Activated T-helper 2 cell treated with anti-CD3 and anti-CD28 coated beads, Interferon-gamma antibody, Interleukin-2, Interleukin-4, amounts not matched to agents 10 μg/mL and 5 μg/mL and 100 μg/mL, durations not matched to agents 14 hours and 24 hours and 36 hours (primary cell): ENCODE measurements at regions not wholly inside any gene's neighbourhood (a gene's known extent, or its start where the extent isn't known, plus 50 kb on each side); places are given as distances from the start of the nearest gene placed in this dataset.
A peak's percentile ranks its signal among the peaks of the same experiment; 100 is the strongest.

ENCODE experiments used
- DNase-seq: peaks from one replicate; pipeline ENCODE4 v3.0.0; 2021; ENCODE audit warnings: low spot score
- H3K27ac Mint-ChIP-seq: one replicate; pipeline ENCODE4 v1.8.0; 2021; ENCODE audit warnings: mixed read lengths
- H3K27me3 Mint-ChIP-seq: one replicate; pipeline ENCODE4 v1.8.0; 2021; ENCODE audit warnings: low read depth, mixed read lengths
- H3K36me3 Mint-ChIP-seq: one replicate; pipeline ENCODE4 v1.8.0; 2021; ENCODE audit warnings: low read depth, mixed read lengths
- H3K4me1 Mint-ChIP-seq: one replicate; pipeline ENCODE4 v1.8.0; 2021; ENCODE audit warnings: low read depth, mixed read lengths
- H3K4me3 Mint-ChIP-seq: one replicate; pipeline ENCODE4 v1.8.0; 2021; ENCODE audit warnings: low read depth, mild to moderate bottlenecking, moderate library complexity, mixed read lengths
- H3K9me3 Mint-ChIP-seq: one replicate; pipeline ENCODE4 v1.8.0; 2021; ENCODE audit warnings: mixed read lengths
- intact Hi-C: fragments of 100-400 bp; cut with micrococcal nuclease; formaldehyde crosslinking; loops from one replicate; pipeline ENCODE4 v1.15.1; 2023

DNA sequence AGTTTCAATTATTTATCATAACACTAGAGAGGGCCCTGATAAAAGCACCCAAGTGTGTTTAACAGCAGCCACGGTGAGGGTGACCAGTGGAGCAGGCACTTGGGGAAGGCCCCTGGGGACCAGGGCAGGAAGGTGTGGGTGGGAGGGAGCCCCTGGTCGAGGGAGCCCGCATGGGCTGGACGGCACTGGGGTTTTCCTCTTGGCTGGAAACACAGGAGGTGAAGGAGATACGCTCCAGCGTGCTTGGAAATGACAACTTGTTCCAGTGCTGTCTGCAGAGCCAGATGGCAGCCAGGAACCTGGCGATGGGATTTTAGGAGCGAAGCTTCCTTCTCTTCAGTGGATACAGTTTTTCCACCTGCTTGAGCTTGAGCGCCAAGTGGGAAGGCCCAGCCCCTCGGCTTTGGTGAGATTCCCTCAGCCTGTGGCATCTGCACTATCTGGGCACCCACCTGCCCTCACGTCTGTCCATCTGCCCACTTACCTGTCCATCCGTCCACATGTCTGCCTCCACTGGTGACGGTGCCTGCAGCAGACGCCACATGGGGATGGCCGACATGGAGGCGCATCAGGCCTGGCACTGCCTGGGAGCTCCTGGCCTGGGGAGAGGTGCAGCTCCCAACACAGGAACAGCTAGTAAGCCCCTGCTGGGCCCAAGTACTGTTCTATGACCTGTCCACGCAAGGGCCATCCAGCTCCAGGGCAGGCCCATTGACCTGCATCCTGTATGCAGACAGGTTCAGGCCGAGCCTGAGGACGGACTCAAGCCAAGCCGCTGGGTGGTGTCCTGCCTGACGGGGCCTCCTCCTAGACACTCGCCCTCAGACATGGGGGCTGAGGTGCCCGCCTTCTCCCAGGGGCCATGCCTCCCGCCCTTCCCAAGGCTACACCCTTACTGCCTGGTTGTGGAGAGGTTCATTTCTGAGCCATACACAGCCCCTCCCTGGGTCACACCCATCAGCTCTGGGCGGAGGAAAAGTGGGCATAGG, 192.2 kb upstream of the C14orf180 start:
- H3K36me3 Mint-ChIP-seq, result no peaks in the 10 kb centered on the region
- no peaks in the 10 kb centered on the region for H3K9me3 Mint-ChIP-seq
- H3K27me3 Mint-ChIP-seq, result no peaks in the 10 kb centered on the region
- intact Hi-C loops, result no loop called here
- no peak overlapping the region for H3K27ac Mint-ChIP-seq
- peaks cover 10% of the 10 kb centered on the region for H3K4me1 Mint-ChIP-seq
- DNase-seq, result no peak
- H3K4me3 Mint-ChIP-seq, result no peak overlapping the region

DNA sequence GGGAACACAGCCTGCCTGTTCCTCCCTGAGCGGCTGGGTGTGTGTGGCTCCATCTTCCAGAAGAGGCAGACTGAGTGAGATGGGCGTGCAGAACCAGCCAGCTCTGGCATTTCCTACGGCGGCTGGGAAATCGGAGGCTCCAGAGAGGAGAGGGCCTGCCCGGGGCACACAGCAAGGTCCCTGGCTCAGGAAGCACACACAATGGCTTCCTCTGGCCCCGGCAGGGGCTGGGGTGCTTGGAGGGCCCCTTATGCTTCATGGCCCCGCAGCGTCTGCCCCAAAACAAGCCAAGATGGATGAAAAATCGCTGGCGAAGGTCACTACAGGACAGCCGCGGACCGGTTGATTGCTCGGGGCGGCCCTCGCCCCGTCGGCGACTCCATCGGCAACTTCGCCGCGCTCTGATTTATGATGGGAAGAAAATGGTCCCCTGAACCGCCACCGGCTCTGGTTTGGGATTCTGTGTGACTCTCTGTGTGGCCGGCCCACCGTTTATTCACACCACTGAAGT, 191.5 kb upstream of the C14orf180 start:
- Mint-ChIP-seq H3K4me3 (no peak overlapping the region), H3K36me3 (no peaks in the 10 kb centered on the region), H3K9me3 (no peaks in the 10 kb centered on the region), H3K27ac (no peak overlapping the region), H3K27me3 (no peaks in the 10 kb centered on the region), H3K4me1 (peaks cover 10% of the 10 kb centered on the region)
- no peak for DNase-seq
- intact Hi-C loops, result no loop called here

DNA sequence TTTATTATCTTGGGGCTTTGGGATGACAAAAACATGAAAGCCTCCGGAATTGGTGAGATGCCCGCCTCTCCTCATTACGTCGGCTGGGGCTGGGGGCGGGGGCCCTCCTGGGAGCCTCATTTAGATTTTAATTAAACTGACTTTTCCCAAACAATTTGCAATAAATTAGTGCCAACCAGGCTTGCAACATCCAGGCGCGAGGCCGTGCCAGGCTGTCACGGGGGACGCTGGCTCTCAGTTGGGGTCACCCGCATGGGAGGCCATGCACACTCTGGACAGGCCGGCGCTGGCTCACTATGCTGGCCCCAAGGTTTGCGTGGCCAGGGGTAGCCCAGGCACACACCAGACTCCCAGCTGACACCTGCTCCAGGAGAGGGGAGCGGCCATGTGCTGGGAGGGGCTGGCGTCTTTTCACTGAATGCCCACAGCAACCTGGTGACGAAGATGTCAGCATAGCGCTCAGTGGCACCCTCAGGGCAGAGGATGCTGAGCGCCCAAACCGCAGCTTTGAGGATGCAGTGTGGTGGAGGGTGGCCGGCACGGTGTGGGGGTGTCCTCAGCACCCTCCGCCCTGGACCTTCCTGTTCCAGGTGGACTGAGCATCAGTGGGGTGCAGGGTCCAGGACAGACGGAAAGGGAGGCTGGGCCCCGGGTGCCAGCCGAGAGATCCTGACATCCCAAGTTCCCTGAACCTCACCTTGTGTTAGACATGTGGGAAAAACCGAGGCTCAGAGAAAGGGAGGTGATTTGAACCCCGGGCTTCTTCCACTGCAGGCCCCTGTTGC, 190.8 kb upstream of the C14orf180 start:
- H3K27me3 Mint-ChIP-seq, result no peaks in the 10 kb centered on the region
- no peak for DNase-seq
- H3K27ac Mint-ChIP-seq, result no peak overlapping the region
- intact Hi-C loops, result no loop called here
- no peaks in the 10 kb centered on the region for H3K9me3 Mint-ChIP-seq
- no peak overlapping the region for H3K4me3 Mint-ChIP-seq
- peaks cover 12% of the 10 kb centered on the region for H3K4me1 Mint-ChIP-seq
- H3K36me3 Mint-ChIP-seq, result no peaks in the 10 kb centered on the region

- no peak for DNase-seq
- no peaks in the 10 kb centered on the region for H3K27me3 Mint-ChIP-seq
- no peaks in the 10 kb centered on the region for H3K36me3 Mint-ChIP-seq
- intact Hi-C loops, result no loop called here
- peaks cover 18% of the 10 kb centered on the region for H3K4me1 Mint-ChIP-seq
- no peak overlapping the region for H3K4me3 Mint-ChIP-seq
- no peaks in the 10 kb centered on the region for H3K9me3 Mint-ChIP-seq
- no peak overlapping the region for H3K27ac Mint-ChIP-seq
Measured at GRCh38 chr14:104389326-104390220, 190.0 kb upstream of the C14orf180 start.

DNA sequence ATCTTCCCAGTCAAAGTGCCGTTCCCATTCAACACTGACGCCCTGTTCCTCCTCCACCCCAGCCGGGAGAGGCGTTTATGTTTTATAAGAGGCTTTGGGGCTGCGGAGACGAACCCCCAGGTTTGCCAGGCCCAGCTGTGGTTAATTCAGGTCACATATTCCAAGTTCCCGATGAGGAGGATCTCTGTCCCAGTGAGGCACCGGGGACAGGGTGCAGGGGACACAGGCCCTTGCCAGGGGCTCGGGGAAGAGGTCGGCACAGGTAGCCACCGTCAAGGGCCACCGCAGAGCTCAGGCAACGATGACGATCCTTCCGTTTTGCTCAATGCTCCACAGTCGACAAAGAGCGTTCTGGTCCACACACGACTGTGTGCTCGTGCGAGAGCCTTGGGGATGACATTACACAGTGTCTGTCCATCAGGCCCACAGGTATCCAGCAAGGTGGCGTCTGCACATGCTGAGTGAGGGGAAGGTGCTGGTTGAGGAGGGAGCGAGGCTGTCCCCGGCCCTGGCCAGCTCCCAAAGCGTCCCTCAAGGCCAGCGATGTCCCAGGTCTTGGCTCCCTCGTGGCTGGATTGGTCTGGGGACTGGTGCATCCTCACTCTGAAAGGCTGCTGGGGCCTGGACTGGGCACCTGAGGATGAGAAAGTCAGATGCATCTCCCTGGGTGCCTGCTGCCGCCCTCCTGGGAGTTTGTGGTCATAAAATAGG, 189.2 kb upstream of the C14orf180 start:
- H3K9me3 Mint-ChIP-seq, result no peaks in the 10 kb centered on the region
- DNase-seq, result peak; percentile 5
- H3K4me3 Mint-ChIP-seq, result no peak overlapping the region
- H3K4me1 Mint-ChIP-seq, result peaks cover 24% of the 10 kb centered on the region
- intact Hi-C loops, result no loop called here
- no peak overlapping the region for H3K27ac Mint-ChIP-seq
- no peaks in the 10 kb centered on the region for H3K36me3 Mint-ChIP-seq
- H3K27me3 Mint-ChIP-seq, result no peaks in the 10 kb centered on the region

DNA sequence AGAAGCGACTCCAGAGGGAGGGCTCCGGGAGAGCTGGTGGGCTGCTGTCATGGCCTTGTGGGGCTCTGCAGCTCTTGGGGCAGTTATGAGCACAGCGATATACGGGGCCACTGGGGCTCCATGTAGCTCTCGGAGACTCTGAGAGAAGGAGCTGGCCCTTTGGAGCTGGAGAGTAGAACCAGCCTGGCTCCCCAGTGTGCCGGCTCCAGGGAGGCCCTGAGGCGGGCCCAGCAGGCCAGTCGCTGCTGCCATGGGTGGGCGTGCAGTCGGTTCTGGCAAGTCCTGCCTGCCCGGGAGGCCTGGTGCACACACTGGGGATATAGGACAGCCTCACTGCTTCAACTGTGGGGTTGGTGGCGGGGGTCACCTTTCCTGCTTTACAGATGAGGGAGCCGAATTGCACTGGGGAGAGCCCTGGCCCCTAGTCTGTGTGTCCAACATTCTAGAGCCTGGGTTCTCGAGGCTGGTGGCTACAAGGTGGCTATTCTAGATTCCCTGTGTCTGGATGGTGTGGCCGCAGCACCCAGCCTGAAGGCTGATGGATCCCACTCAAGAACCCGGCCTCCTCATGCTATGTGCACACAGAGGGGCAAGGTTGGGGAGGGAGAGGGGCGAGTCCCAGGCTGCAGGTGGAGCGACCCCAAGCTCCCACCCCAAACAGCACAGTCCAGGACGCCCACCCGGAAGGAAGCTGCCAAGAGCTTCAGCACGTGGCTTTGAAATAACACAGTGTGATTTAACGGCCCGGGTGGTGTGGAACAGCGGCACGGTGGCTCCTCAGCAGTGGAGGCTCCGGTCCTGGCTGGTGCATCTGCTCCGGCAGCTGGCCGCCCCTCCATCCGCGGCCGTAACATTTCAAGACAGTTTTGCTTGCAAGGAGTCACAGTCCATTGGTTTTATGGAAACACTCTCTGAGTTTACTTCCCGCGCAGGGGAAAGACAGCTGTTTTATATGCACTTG, 188.3 kb upstream of the C14orf180 start:
- Mint-ChIP-seq H3K27me3 (no peaks in the 10 kb centered on the region), H3K27ac (no peak overlapping the region), H3K9me3 (no peaks in the 10 kb centered on the region), H3K4me1 (peaks cover 29% of the 10 kb centered on the region), H3K36me3 (no peaks in the 10 kb centered on the region), H3K4me3 (no peak overlapping the region)
- DNase-seq, result peak; percentile 7
- intact Hi-C loops, result no loop called here

DNA sequence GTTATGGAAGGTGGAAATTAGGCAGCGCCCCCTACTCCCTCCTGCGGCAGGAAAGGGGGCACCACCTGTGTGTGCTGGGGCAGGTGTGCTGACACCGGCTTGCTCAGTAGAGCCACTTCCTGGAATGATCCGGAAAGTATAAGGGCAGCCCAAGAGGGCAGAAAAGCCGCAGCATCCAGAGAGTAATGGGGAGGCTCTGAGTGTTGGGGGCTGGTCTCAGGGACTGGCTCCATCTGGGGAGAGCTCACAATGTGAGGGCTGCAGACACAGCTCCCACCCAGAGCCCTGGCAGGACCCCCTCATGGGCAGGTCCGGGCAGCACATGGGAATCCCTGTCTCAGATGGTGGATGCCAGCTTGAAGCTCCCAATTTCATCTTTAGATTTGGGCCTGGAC, 187.6 kb upstream of the C14orf180 start:
- Mint-ChIP-seq H3K27me3 (no peaks in the 10 kb centered on the region), H3K27ac (no peak overlapping the region), H3K36me3 (no peaks in the 10 kb centered on the region), H3K4me1 (peaks cover 29% of the 10 kb centered on the region), H3K4me3 (no peak overlapping the region), H3K9me3 (peaks cover 1% of the 10 kb centered on the region)
- intact Hi-C loops, result no loop called here
- peak; percentile 6 for DNase-seq

- Mint-ChIP-seq H3K9me3 (peaks cover 7% of the 10 kb centered on the region), H3K27me3 (no peaks in the 10 kb centered on the region), H3K4me3 (no peak overlapping the region), H3K27ac (no peak overlapping the region), H3K36me3 (no peaks in the 10 kb centered on the region), H3K4me1 (peaks cover 29% of the 10 kb centered on the region)
- intact Hi-C loops, result no loop called here
- peak; percentile 4 for DNase-seq
Measured at GRCh38 chr14:104392396-104393198, 187.0 kb upstream of the C14orf180 start.

DNA sequence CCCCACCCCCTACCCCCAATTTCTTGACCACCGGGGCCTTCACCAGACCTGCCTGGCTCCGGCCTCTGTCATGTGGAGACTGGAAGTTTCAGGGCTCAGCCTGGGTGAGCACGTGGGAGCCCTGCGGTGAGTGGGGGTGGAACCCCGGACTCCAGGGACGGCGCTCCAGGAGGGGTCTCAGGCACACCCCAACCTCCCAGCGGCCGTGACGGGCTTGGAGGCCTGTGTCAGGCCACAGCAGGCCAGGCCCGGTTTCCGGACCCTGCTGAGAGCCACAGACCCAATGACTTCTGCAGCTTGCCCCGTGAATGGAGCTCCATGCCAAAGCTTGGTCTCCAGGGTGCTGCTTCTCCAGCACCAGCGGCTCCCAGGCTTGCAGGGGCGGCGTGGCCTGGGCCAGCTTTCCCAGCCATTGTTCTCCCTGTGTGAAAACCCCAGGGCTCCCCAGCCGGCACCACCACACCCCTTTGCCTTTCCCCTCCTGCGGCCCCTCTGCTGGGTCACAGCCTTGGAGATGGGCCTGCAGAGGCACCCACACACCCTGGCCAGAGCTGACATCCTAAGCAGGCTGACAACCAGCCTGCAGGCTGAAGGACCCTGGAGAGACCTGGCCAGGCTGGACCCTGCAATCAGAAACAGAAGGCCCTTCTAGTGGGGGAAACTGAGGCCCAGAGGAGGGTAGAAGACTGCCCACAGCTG, 186.2 kb upstream of the C14orf180 start:
- DNase-seq, result peak; percentile 6
- Mint-ChIP-seq H3K4me1 (peaks cover 29% of the 10 kb centered on the region), H3K27ac (peak overlapping the region; percentile 62), H3K36me3 (no peaks in the 10 kb centered on the region), H3K27me3 (no peaks in the 10 kb centered on the region), H3K4me3 (no peak overlapping the region), H3K9me3 (peaks cover 13% of the 10 kb centered on the region)
- intact Hi-C loops, result no loop called here

GRCh38 chr14:104393898-104394381, 185.6 kb upstream of the C14orf180 start:
- Mint-ChIP-seq H3K27me3 (no peaks in the 10 kb centered on the region), H3K4me1 (peaks cover 29% of the 10 kb centered on the region), H3K4me3 (no peak overlapping the region), H3K27ac (peak overlapping the region; percentile 62), H3K9me3 (peaks cover 13% of the 10 kb centered on the region), H3K36me3 (no peaks in the 10 kb centered on the region)
- intact Hi-C loops, result no loop called here
- peak; percentile 60 for DNase-seq
